IPS-NIHi7 (cell line): ENCODE measurements at regions not wholly inside any gene's neighbourhood (a gene's known extent, or its start where the extent isn't known, plus 50 kb on each side); places are given as distances from the start of the nearest gene placed in this dataset.
A peak's percentile ranks its signal among the peaks of the same experiment; 100 is the strongest.

Experiments
- DNase-seq: peaks from one replicate; pipeline ENCODE4 v3.0.0; 2012; ENCODE audit warnings: mixed read lengths; ENCODE audit errors: extremely low spot score

DNA sequence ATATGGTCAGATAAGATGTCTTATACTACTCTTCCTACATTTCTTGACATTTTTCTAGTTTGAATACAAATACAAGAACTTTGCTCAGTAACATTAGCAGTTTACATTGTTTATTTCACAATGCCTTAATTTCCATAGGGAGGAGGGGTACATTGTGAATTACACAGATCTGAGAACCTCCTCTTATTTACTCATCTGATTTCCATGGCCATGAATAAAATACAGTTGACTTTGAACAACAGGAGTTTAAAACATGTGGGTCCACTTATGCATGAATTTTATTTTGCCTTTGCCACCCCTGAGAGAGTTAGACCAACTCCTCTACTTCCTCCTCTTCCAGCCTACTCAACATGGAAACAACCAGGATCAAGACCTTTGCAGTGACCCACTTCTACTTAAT lies 67.7 kb downstream of the MGST1 start:
- no peak for DNase-seq

DNA sequence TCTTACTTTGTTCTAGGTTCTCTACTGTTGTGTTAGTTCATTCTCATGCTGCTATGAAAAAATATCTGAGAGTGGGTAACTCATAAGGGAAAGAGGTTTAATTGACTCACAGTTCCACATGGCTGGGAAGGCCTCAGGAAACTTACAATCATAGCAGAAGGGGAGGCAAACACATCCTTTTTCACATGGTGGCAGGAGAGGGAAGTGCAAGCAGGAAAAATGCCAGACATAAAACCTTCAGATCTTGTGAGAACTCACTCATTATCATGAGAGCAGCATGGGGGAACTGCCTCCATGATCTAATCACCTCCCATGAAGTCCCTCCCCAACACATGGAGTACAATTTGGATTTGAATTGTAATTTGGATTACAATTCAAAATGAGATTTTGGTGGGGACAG lies 69.6 kb downstream of the MGST1 start:
- DNase-seq, result no peak

DNA sequence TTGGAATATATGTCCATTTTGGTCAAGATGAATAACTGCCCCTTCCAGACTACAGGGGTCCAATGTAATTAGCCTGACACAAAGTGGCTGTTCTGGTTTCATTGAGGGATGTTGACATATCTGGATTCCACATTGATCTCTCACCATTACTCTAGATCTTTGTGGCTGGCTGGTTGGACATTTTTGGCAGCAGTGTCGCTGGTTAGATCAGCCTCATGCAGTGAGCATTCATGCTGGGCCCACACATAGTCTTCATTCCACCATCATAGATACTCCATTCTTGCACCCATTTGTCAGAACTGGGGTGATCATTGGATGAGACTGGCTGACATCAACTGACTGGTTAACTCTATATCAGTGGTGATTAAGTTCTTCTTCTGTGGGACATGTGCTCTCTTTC lies 74.4 kb downstream of the MGST1 start:
- DNase-seq, result no peak

DNA sequence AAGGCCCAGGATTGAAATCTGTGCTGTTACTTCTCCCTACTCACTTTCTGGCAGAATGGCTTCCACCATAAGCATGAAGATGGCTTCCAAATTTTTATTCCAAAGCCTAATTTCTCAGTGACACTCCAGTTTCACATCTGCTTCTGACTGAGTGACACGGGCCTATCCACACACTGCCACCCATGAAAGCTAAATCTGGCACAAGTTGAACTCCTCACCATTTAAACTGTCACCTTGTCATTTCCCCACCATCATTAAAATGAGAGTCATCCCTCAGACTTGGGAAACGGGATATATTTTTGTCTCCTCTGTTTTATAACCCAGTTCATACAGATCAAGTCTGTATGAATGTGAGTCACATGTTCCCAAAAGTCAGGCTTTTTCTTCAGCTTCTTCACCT lies 77.1 kb downstream of the MGST1 start:
- DNase-seq, result no peak

DNA sequence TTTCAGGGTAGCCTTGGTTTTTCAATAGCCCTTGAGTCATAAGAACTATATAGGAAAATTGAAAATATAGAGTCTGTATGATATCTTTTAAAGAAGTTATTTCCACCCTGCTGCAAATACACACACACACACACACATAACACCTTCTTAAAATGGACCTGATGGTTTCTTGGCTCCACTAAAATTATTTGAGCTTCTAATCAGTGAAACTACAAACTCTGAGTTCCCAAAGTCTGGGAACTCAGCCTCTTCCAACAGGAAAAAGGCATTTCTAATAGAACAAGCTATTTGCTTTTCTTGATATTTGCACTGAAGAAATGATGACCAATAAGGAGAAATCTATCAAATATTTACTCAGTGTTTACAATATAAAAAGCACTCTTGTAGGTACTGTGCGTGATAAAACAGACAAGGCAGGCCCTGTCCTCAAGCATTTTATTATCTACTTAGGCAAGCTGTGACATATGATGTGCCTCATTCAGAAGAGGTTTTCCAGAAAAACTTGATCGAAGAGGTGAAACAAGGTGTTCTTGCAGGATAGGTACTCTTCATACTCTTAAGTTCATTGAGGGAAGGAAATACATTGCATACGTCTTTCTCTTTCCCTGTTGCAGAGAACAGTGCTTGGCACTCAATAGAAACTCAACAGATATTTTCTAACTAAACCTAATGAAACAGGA lies 88.6 kb downstream of the MGST1 start:
- no peak for DNase-seq

DNA sequence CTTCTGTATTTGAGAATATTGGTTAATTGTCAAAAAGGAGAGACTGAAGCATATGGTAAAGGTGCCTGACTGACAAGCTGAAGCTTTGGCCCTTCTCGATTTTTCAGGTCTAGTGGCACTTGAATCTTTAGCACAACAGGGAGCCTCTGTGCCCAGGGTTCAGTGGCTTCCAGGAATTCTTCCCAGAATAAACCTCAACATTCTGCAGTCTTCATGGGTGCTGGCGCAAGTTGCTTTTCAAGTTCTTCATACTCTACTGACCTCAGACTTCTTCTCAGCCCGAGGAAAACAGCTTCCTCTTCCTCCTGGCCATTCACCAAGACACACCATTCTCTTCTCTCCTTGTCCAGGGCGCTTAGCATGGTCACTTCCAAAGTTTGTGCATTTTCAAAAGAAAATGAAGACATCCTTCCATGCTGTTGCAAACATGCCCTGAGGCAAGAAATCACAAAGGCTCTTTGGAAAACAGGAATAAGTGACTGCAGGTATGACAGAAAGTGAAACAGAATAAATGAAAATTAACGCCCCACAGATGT lies 89.9 kb downstream of the MGST1 start:
- no peak for DNase-seq

DNA sequence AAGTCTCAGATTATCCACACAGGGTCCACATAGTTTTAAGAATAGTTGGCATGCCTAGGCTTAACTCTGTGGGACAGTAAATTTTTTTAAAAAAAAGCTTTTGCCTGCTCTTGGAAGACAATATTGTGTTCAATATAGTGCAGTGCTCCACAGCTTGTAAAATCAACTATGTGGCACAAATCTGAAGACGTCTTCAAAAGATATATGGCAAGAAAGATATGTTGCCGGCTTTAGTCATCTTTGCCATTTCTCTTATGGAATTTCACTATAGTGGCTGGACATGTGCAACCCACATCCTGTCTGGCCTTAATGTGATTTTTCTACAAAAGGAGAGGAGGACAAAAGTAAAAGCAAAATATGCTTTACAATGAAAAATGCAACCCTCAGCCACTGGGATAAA lies 90.5 kb downstream of the MGST1 start:
- no peak for DNase-seq

DNA sequence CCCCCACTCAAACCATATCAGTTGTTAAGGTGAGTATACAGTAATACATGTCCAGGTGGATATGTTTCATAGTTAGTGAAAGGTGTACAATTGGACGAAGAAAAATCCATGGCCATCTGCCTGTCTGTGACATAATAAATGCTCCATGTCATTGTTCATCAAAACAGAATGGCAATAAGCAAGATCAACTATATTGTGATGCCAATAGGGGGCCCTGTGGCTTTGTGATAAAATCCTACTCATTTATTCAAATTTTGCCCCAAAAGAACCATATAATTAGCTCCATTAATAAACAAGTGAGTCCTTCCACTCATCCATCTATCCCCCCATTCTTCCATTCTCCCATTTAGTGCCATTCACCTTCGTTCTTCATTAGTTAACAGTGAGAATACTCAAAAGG lies 102.0 kb downstream of the MGST1 start:
- DNase-seq, result no peak

DNA sequence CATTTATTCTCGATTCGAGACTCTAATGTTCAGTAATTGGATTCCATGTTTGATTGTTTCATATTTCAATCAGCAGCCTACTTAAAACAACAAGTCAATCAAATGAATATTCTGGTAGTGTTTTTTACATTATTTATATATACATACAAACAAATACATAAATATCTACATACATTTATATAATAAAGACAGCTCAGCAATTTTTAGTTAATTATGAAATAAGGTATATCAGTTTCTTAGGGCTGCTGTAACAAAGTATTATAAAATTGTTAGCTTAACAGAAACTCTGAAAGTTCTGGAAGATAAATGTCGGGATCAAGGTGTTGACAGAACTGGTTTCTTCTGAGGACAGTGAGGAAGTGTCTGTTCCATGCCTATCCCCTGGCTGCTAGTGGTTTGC lies 105.9 kb downstream of the MGST1 start:
- DNase-seq, result no peak

DNA sequence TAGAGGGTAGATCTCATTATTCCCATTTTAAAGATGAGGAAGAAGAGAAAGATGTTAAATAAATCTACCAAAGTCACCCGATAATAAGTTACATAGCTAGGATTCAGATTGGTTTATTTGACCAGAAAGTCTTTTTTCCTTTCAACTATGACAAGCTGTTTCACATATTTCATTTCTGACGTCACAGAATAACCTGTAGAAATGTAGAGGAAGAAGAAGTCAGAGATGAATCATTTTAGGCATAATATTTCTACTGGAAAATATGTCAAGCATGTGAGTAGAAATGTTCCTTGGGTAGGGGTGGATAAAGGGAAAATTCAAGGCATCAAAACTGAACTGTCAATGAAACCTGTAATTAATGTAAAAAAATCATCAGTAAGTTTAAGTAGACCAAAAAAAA lies 107.0 kb downstream of the MGST1 start:
- DNase-seq, result no peak

DNA sequence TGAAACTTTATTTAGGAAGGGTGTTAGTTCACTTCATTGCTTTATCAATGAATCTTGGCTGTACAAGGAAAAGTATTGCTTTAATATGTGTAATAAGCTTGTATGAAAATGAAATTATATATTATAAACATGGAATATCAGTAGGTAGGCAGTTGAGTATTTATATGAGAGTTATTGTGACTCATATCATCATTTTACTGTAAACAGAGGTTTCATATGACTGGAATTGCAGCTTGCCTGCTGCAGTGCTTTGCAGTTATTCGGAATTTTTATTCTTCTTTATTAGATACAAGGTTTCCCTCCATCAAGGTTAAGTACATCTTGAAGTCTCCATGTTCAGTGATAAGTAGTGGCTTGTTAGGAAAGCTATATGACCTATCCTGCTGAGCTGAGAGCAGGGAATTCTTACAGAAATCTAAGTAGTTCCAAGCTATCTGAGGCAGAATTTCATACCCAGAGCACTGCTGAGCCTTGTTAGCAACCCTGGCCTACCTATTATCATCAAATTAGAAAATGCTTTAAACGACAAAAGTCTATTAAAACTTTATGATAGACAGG lies 111.2 kb downstream of the MGST1 start:
- no peak for DNase-seq

DNA sequence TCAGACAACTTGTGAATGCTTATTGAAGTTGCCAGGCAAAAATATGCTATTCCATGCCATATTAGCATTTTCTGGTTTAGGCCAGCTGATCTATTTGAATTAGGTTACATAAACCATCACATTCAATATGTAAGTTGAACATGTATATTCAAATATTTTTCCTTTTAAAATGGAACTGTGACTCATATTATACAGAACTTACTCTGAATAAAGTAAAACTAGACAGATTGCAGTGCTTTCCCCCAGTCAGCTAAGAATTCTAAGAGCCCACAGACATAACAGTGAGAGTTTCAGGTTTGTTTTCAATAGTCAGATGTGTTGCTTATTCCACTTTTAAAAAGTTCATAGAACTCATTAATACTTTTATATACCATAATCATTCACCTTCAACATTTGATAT lies 119.8 kb downstream of the MGST1 start:
- DNase-seq, result no peak

DNA sequence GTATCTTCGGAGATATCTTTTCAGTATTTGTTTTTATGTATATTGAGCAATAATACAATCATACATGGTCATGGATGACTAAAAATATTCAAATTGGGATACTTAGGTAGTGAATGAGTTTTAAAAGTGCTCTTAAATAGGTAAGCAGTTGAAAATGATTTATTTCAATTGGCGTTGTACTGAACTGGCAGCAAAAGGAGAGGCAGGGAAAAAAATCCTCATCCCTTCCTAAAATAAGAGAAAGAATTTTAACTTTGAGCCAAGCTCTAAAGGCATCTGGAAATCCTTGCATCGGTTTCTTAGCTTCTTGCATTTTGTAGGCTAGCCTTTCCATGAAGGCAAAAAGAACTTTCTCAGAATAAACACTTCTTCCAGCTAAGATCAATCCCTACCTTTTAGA lies 125.2 kb downstream of the MGST1 start:
- no peak for DNase-seq

DNA sequence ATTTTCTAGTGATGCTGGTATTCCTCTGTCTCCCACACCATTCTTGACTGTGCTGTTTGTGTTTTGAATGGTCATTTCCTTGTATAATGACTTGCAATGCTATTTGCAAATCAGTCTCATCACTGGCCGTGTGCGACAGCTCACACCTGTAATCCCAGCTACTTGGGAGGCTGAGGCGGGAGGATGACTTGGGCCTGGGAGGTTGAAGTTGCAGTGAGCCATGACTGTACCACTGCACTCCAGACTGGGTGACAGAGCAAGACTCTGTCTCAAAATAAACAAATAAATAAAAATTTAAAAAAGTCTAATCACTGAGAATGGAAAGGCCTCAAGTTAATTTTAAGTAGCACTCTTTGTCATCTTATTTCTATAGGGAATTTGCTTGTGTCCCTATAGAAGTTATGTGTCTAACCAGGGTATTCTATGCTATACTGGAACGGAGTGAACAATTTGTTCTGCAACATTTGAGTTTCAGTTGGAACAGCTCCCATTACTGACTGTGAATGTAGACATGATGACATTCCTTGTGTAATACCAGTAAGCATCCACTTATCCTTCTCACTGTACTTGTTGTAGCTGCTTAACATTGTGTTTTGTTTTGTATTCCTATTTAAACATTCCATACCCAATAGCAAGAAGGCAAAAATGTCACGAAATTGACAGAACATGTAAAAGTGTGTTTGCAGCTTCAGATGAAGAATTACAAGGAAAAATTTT lies 126.3 kb downstream of the MGST1 start:
- no peak for DNase-seq

DNA sequence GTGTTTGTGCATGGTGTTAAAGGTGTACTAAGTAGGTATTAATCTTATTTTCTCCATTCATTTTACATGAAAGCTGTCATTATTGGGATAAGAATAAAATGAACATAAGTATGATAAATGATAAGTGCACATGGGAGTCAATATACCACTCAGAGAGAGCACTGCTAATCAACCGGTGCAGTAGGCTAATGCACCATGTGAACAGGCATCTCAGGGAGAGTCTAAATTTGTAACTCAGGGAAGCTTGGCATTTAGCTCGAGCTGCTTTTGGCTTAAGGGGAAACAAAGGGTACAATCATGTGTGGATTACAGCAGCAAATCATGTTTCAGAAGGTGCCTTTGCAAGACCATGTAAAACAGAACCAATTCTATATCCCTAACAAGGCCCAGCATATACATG lies 127.4 kb downstream of the MGST1 start:
- no peak for DNase-seq

DNA sequence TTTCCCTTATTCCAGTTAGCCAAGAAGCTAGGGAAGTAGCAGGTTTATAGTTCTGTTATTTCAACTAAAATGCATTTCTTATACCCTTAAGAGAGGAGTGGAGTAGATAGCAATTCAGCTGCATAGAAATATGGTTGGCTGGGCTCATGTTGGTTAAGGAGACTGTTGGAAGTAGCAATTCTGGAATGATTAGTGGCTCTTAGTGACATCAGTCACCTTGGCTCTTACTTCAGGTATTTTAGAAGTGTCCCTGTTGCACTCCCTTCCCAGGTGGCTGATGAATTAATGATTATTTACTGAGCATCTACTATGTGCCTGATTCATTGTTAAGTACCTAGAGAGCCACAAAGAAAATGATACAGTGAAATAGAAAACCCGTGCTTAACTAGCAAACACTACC lies 128.1 kb downstream of the MGST1 start:
- DNase-seq, result no peak

DNA sequence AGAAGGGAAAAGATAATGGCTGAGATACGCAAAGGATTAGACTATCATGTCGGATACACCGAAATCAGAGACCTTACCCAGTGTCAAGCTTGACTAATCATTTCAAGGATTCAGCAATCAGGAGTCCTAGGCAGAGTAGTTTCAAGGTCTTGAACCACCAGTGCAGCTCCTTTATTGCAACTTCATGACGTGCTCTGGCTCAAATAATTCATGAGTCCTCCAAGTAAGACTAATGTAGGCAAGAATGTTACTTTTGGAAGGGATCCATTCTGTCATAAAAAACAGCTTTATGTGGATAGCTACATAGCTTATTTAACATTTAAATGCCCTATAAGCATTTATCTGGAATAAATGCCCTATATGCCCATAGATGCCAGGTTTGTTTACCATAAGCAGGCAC lies 123.2 kb downstream of the LMO3 start:
- no peak for DNase-seq

DNA sequence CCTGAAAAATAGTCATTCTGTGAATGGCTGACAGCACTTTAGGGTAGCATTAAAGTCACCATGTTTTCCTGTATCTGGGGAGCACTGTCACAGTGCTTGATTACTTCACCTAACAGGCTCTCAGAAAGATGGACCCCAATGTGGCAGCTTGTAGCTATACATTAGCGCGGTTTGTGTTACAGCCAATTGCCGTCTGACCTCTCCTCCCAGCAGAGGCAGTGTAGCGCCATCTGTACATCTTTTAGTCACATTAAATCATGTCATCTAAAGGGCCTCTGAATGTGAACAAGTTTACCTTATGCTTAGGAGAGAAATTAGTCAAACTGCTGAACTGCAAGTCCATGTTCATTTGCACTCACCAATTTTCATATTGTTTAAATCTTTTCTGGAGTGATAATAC lies 113.7 kb downstream of the LMO3 start:
- peak; percentile 19 for DNase-seq

DNA sequence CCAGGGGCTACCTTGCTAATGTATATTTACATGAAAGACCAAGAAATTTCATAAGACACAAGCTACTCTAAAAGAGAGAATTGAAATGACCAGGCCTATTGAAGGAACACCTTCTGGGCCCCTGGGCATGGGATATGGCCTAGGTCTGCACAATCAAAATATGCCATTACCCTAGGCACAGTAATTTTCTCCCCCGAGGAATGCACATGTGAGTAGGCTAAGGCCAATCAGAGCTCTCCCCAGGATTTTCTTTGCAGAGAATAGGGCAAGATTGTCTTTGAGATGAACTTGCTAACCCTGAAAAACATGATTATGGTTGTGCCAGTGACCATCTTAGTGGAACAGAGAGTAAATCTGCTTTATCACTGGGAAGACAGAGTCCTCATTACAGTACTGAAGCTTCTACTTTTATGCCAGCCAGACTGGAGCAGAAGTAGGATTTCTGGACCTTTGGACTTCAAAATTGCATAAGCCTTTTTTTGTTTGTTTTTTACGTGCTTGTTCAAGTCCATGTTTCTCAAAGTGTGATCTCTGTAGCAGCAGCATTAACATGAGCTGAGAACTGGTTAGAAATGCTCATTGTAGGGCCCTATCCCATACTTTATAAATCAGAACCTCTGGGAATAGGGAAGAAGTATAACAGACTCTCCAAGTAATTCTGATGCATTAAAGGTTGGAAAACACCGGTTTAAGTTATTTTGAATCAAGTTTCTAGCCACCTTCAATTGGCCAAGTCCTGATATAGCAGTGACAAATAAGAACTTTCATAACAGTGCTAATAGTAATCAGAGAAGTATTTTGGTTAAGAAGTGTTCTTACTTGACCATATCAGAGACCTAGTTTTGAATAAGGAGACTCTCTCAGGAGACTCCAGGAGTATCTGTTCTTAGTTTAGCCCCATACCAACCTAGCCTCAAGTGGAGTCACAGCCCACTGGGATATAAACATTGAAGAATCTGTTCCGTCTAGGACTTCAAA lies 112.9 kb downstream of the LMO3 start:
- no peak for DNase-seq

DNA sequence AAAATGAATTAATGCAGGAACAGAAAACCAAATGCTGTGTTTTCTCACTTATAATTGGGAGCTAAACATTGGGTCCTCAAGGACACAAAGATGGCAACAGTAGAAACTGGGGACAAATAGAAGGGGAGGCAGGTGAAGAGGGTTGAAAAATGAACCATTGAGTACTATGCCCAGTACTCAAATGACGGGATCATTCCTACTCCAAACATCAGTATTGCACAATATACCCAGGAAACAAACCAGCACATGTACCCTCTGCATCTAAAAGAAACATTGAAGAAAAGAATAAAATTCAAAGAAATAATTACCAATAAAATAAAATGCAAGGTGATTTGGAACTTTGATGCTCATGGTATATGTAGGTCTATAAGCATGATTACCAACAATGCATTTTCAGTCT lies 110.8 kb downstream of the LMO3 start:
- DNase-seq, result no peak
